A673 (cell line): ENCODE measurements at regions not wholly inside any gene's neighbourhood (a gene's known extent, or its start where the extent isn't known, plus 50 kb on each side); places are given as distances from the start of the nearest gene placed in this dataset.

Source experiments
- EZH2 ChIP-seq: fragments of 200-600 bp; sonication (generic); IDR thresholded peaks from 2 replicates; pipeline ENCODE4 v1.6.1; 2017; ENCODE audit warnings: borderline replicate concordance, low read depth, mild to moderate bottlenecking, mixed read lengths, antibody characterized with exemption, low read length; ENCODE audit not compliant: poor library complexity, severe bottlenecking
- TF ChIP-seq, protein P1 (sequence below): fragments of 300-800, 200-600 bp; sonication (generic); conservative IDR thresholded peaks from 2 replicates; pipeline ENCODE4 v1.5.1; 2017; ENCODE audit warnings: low read depth, mild to moderate bottlenecking, antibody characterized with exemption, low read length, moderate library complexity, mixed read lengths

DNA sequence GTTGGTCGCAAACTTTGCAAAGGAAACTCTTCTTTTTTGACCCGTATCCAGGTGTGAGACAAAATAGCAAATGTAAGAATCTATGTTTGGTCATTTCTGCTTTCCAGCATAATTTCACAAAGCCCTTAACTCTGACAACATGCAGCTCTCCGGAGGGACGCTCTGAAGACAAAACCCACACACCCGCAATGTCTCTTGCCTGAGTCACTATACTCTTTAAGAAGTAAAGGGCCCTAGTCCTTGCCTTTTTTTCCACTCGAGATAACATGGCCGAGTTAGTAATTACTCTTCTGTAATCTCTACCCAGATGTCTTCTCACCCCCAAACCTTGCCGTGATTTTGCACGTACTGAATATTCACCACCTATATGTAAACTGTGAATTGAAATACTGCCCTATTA is 115.7 kb upstream of the ADAMTS9 start:
- TF ChIP-seq, protein P1, sequence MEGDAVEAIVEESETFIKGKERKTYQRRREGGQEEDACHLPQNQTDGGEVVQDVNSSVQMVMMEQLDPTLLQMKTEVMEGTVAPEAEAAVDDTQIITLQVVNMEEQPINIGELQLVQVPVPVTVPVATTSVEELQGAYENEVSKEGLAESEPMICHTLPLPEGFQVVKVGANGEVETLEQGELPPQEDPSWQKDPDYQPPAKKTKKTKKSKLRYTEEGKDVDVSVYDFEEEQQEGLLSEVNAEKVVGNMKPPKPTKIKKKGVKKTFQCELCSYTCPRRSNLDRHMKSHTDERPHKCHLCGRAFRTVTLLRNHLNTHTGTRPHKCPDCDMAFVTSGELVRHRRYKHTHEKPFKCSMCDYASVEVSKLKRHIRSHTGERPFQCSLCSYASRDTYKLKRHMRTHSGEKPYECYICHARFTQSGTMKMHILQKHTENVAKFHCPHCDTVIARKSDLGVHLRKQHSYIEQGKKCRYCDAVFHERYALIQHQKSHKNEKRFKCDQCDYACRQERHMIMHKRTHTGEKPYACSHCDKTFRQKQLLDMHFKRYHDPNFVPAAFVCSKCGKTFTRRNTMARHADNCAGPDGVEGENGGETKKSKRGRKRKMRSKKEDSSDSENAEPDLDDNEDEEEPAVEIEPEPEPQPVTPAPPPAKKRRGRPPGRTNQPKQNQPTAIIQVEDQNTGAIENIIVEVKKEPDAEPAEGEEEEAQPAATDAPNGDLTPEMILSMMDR: no peak
- no peak for TF ChIP-seq EZH2
